HL-60 (cell line): ENCODE measurements at regions not wholly inside any gene's neighbourhood (a gene's known extent, or its start where the extent isn't known, plus 50 kb on each side); places are given as distances from the start of the nearest gene placed in this dataset.

Source experiments
- GABPA ChIP-seq: IDR thresholded peaks from 2 replicates; pipeline ENCODE4 v1.6.1; 2012; ENCODE audit warnings: low read depth
- POLR2AphosphoS5 ChIP-seq: IDR thresholded peaks from 2 replicates; pipeline ENCODE4 v1.6.1; 2012; ENCODE audit warnings: low read depth
- SPI1 ChIP-seq: IDR thresholded peaks from 2 replicates; pipeline ENCODE4 v1.6.1; 2012; ENCODE audit warnings: low read depth, mild to moderate bottlenecking, borderline replicate concordance
- TF ChIP-seq, protein P1 (sequence below): IDR thresholded peaks from one replicate; pipeline ENCODE4 v1.5.1; 2011; ENCODE audit warnings: low read length, control low read depth, inconsistent platforms; ENCODE audit not compliant: insufficient read depth
- TF ChIP-seq, protein P2 (sequence below): IDR thresholded peaks from 2 replicates; pipeline ENCODE4 v1.6.1; 2012; ENCODE audit warnings: low read depth; ENCODE audit not compliant: insufficient replicate concordance

GRCh38 chr10:128866551-128866950 is 600.5 kb upstream of the MGMT start:
- TF ChIP-seq, protein P1, sequence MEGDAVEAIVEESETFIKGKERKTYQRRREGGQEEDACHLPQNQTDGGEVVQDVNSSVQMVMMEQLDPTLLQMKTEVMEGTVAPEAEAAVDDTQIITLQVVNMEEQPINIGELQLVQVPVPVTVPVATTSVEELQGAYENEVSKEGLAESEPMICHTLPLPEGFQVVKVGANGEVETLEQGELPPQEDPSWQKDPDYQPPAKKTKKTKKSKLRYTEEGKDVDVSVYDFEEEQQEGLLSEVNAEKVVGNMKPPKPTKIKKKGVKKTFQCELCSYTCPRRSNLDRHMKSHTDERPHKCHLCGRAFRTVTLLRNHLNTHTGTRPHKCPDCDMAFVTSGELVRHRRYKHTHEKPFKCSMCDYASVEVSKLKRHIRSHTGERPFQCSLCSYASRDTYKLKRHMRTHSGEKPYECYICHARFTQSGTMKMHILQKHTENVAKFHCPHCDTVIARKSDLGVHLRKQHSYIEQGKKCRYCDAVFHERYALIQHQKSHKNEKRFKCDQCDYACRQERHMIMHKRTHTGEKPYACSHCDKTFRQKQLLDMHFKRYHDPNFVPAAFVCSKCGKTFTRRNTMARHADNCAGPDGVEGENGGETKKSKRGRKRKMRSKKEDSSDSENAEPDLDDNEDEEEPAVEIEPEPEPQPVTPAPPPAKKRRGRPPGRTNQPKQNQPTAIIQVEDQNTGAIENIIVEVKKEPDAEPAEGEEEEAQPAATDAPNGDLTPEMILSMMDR, result no peak
- TF ChIP-seq POLR2AphosphoS5 (no peak), GABPA (no peak), SPI1 (no peak)
- TF ChIP-seq, protein P2, sequence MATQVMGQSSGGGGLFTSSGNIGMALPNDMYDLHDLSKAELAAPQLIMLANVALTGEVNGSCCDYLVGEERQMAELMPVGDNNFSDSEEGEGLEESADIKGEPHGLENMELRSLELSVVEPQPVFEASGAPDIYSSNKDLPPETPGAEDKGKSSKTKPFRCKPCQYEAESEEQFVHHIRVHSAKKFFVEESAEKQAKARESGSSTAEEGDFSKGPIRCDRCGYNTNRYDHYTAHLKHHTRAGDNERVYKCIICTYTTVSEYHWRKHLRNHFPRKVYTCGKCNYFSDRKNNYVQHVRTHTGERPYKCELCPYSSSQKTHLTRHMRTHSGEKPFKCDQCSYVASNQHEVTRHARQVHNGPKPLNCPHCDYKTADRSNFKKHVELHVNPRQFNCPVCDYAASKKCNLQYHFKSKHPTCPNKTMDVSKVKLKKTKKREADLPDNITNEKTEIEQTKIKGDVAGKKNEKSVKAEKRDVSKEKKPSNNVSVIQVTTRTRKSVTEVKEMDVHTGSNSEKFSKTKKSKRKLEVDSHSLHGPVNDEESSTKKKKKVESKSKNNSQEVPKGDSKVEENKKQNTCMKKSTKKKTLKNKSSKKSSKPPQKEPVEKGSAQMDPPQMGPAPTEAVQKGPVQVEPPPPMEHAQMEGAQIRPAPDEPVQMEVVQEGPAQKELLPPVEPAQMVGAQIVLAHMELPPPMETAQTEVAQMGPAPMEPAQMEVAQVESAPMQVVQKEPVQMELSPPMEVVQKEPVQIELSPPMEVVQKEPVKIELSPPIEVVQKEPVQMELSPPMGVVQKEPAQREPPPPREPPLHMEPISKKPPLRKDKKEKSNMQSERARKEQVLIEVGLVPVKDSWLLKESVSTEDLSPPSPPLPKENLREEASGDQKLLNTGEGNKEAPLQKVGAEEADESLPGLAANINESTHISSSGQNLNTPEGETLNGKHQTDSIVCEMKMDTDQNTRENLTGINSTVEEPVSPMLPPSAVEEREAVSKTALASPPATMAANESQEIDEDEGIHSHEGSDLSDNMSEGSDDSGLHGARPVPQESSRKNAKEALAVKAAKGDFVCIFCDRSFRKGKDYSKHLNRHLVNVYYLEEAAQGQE, result no peak
